ENCODE measurements at regions not wholly inside any gene's neighbourhood (a gene's known extent, or its start where the extent isn't known, plus 50 kb on each side); places are given as distances from the start of the nearest gene placed in this dataset.

DNA sequence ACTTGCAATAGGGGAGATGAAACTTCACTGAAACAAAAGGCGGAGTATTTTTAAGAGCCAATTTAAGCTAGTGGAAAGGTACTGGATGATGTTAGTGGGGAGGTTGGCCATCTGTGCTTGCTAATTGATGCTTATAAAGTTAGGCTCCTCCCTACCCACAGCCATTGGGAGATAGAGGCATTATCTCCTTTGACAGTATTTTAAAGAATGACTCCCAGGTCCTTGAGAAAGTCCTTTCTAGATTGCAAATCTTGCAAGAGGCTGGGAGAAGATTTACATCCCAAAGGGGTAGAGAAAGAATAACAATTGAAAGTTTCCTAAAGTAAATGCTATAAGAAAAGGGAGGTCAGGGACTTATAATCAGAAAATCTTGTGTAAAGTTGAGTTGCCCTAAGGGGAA is 282.6 kb downstream of the BRINP1 start:
- TF ChIP-seq, protein P1, sequence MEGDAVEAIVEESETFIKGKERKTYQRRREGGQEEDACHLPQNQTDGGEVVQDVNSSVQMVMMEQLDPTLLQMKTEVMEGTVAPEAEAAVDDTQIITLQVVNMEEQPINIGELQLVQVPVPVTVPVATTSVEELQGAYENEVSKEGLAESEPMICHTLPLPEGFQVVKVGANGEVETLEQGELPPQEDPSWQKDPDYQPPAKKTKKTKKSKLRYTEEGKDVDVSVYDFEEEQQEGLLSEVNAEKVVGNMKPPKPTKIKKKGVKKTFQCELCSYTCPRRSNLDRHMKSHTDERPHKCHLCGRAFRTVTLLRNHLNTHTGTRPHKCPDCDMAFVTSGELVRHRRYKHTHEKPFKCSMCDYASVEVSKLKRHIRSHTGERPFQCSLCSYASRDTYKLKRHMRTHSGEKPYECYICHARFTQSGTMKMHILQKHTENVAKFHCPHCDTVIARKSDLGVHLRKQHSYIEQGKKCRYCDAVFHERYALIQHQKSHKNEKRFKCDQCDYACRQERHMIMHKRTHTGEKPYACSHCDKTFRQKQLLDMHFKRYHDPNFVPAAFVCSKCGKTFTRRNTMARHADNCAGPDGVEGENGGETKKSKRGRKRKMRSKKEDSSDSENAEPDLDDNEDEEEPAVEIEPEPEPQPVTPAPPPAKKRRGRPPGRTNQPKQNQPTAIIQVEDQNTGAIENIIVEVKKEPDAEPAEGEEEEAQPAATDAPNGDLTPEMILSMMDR (IDR thresholded peaks at IDR 0.05), result no peak
- no peak for TF ChIP-seq POLR2A (IDR thresholded peaks at IDR 0.05)
